NCI-H1105 treated with DMSO at 0.1 percent for 48 hours (cell line): ENCODE measurements at regions not wholly inside any gene's neighbourhood (a gene's known extent, or its start where the extent isn't known, plus 50 kb on each side); places are given as distances from the start of the nearest gene placed in this dataset.

Experiments used
- DNase-seq: peaks from one replicate; lab custom pipeline; 2025; lab: John Stamatoyannopoulos, UW

DNA sequence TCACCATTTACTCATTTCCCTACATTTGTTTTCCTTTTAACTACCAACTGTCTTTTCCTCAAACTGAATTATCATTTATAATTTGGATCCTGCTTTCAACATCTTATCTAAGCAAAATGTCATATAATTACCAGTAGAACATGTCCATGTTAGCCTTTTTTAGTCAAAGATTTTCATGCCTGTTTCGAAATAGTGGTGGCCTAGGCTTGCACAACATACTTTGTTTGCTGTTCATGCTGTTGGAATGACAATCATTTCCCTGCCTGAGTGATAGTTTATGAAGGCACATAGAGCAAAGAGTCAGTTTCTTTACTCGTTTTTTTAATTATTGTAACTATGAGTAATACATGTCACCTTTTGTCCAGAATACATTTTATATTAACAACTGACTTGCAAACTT is 144.3 kb upstream of the ANO3 start:
- no peak for DNase-seq

DNA sequence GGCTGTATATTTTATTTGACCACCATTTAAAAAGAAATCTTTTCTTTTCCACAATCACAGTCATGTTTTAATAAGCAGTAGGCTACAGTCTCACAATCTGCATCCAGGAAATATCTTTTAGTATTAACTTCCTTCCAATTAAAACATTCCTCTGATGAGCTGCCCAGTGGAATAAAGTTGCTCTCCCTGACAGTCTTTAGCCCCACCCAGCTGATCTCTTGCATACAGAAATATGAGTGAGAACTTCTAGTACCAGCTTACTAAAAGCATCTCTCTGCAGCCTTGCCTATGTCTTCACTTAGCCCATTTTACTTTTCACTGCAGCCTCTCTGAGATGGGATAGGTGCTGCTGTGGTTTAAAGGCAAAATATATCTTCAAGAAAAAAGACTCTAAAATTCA is 143.4 kb upstream of the ANO3 start:
- no peak for DNase-seq

DNA sequence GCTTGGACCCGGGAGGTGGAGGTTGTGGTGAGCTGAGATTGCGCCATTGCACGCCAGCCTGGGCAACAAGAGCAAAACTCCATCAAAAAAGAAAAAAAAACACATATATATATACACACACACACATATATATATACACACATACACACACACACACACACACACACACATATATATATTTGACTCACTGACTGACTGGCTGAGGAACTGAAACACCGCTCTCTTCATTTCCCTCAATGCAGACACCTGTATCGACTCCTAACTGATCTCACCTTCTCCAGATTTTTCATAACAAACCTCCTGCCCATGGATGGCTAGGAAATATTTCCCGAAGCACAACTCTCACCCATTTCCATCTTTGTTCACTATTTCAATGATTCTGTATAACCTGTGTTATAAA is 140.7 kb upstream of the ANO3 start:
- DNase-seq, result no peak

DNA sequence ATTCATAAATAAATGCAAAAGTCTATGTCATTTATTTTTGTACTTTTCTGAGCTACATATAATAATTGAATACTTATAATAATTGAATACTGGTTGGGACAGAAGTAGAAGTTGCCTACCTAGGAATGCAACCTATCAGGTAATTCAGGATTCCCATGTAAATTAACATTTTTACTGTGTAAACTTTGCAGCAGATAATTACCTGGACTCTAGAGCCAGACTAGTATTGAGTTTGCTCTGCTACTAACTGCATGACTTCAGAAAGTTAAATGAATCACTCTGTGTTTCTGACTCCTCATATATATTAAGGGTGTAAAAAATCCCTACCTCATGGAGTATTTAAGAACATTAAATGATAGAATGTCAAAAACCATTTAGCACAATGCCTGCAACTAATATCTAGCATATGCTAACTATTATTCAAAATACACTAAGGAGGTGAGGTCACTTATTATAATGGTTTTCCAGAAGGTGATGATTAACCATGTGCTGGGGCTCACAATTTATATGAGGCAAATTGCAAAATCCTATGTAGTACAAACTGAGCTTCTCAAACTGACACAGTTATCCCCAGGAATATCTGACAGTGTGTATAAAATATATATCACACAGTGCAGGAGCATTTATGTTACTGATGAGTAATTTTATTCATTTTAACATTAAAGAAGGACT is 138.1 kb upstream of the ANO3 start:
- no peak for DNase-seq

DNA sequence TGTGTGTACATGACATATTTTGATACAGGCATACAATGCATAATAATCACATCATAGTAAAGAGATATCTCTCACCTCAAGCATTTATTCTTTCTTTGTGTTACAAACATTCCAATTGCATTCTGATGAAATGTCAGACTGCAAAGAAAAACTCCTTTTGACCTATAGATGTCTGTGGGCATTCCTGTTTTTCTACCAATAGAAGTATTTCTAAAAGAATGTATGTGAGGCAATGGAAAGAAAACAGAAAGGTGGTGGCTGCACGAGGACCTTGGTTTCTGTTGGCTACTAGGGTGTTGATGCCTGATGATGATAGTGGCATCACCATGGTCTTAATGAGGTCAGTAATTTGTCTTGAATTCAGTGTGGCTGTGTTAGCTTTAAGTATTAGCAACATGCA is 137.0 kb upstream of the ANO3 start:
- no peak for DNase-seq

DNA sequence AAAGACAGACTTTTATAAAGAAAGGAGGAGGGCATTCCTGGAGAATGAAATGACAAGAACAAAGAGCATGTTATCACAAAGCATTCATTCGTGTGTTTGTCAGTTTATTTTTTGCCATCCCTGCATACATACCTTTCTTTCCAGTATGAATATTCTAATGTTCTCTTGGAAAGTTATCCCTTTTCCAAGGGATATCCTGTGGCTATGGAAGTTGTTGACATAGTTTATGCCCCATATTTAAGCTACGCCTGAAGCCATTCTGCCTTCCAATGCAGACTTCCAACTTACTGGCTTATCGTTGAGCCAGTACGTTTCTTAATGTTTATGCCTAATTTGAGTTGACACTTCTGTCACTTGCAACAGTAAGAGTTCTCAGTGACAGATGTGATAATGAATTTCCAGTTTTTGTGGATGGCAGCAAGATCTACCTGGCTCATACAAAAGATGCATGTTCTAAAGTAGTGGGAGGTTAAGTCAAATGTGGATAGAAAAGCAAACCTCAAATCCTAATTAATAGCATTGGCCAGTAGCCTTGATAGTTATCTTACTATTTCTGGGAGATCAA is 133.3 kb upstream of the ANO3 start:
- no peak for DNase-seq

DNA sequence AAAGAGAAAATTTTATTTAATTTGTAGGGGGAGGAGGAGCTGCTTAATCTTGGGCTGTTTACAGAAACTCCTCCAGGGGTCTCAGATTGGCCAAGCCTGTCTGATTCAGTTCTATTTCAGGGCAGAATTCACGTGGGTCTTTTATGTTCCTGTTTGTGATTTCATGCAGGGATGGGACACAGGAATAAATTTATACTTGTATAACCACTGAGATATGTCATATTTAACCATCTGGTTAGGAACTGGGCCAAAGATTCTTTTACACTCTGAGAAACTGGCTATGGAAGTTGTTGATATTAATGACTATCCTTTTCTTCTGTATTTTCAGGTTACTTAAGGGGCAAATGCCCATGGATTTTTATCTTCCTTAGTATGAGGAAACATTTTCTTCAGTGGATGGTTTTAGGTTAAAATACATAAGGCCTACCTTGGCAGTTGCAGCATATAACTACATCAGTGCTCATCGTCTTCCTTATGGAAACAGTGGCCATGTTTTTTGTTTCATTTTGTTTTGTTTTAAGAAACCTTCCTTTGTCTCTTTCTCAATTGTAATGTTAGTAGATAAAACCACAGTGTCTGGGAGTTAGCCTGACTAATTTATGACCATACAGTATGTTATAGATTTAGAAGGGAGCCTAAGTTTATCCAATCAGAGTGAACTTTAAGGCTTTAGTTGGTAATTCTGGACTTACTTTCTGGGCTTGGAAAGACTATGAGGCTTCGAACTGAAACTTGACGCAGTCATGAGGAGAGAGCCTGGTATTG is 132.4 kb upstream of the ANO3 start:
- no peak for DNase-seq

DNA sequence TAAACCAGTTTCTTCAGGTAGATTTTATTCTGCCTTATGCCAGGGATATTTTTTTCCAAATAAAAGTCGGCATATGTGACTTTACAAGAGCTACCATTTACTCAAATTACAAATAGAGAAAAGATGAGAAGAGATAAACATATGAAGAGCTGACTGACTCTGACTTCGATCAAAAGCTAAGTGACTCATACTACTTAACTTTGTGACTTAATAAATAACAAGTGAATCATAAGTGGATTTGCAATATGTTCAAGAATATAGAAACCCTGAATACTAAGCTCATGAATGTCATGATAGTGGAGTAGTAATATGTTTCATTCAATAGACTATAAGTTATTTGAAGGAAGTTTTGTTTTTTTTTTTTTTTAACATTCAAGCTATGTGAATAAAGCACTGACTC is 130.5 kb upstream of the ANO3 start:
- no peak for DNase-seq

DNA sequence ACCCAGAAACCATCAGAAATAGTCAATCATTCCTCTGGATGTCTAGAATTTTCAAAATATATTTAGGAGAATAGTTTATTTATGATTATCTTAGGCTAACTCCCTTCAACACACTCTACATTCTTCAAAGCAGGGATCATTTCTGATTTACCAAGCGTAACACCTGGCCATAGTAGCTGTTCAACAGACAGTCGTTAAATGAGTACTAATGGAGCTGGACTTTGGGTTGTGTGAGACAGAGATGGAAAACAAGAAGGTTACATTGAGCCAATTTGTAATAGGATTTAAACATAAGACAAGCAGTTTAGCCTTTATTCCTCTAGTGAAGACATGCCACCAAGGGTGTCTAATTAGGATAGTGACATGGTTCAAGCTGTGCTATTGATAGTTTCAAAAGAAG is 129.2 kb upstream of the ANO3 start:
- DNase-seq, result no peak

DNA sequence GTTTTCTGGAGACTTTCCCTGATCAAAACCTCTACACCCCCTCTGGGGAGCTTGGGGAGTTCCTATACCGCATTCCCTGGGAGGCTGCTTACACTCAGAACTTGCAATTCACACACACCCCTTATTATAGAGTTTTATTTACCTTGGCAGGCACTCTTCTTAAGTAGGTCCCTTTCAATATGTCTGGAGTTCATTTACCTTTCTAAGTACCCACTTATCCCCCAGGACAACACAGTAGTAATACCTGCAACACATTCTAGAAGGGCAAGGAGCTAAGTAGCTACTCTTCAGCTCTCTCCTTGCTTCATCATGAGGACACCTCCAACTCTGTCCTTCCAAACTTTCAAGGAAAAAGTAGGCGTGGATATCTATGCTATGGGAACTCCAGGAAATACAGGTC is 127.8 kb upstream of the ANO3 start:
- DNase-seq, result no peak

DNA sequence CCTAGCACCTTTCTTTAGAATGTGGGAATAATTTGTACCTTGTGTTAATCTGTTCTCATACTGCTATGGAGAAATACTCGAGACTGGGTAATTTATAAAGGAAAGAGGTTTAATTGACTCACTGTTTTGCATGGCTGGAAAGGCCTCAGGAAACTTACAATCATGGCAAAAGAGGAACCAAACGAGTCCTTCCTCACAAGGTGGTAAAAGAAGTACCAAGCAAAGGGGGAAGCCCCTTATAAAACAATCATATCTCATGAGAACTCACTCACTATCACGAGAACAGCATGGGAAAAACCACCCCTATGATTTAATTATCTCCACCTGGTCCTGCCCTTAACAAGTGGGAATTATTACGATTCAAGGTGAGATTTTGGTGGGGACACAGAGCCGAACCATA is 127.1 kb upstream of the ANO3 start:
- no peak for DNase-seq

DNA sequence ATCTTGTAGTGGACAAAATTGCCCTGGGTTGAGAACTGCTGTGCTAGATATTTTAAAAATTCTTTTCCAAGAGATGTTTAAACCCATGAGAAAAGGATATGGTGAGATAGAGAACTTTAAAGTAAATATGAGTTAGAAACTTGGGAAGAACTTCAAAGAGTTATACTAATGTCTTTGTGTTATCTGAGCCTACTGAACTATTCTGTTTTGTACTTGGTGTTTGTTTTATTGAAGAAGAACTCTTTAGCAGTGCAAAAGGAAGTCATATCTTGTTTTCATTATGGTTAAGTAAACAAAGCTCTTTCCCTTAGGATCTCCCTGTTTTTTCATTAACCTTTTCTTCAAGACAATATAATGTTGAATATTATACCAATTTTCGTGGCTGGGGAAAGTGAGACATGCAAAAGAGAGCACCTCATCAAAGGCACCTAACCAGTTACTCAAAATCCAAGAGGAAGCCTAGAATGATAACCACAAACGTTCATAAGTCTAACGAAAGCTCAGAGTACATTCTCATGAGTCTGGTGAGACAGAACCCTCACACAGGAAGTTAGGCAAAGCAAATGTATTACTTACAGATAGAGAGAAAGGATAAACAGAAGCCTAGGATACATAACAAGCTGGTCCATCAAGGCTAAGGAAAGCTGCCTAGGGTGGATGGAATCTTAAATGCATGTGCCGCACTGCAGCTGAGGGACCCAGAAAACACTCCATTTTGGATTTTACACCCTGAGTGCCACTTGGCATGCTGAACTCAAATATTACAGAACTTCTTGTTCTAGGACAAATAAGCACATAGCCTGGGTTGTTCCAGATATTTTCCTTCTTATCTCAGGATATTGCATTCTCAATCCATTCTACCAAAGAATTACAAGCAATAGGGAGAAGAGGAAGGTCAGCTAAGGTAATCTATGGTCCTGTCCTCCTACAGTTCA is 112.5 kb upstream of the ANO3 start:
- no peak for DNase-seq

DNA sequence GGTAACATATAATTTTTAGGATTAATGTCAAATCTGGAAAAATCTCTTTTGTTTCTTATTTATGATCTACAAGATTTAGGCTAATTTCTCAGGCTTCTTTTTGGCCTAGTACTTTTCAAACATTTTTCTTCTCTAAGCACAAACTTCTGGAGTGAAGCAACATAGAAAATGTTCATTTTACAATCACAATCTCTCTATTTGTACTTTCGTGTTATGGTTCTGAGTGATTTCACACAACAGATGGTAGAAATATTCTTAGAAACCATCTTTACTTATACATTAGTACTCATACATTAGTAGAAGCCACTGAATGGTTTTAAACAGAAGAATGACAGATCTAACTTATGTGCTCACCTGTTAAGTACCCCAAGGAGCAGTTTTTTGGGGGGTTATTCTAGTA is 106.3 kb upstream of the ANO3 start:
- DNase-seq, result no peak

DNA sequence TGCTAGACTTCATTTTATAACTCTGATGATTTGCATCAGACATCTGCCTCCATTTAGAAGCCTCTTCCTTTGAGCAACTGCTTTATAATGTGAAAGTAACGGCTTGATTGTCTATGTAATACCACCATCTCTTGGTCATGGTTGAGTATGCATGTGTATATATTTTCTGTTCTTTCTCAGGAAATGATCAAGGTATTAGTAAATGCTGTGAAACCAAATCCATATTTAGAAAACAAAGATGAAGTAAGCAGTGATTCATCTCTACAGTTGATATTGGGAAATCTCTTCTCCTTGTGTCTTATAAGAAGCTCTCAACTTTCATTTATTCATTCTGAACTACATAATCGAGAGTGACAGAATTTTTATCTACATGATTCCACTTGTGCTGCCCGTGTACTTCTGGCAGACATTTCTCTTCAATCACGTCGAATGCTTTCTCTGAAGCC is 104.6 kb upstream of the ANO3 start:
- DNase-seq, result peak; percentile 26

DNA sequence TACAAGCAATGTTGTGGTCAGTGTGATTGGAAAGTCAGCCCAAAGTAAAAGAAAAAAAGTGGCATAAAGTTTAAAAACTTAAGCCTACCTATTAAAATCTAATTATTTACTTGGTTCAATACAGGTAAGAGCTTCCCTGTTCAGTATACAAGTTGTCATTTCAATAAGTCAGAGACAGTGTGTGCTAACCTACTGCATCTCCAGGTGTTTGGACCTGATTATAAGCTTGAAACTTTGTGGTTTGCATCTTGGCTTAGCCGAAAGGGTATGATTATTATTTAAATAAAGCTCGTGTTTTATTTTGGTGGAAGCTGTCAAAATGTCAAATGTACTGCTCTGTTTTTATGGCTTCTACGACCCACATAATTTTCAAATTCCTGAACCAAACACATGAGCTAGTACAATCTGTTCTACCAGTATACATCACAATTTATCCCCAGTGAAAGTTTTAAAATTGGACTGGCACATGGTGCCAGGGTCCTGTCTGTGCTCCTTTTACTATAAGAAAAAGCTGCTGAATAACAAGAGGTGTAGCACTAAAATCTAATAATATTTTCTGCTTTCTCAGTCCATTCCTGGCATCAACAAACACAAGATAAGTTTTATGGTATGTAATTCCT is 103.9 kb upstream of the ANO3 start:
- no peak for DNase-seq

DNA sequence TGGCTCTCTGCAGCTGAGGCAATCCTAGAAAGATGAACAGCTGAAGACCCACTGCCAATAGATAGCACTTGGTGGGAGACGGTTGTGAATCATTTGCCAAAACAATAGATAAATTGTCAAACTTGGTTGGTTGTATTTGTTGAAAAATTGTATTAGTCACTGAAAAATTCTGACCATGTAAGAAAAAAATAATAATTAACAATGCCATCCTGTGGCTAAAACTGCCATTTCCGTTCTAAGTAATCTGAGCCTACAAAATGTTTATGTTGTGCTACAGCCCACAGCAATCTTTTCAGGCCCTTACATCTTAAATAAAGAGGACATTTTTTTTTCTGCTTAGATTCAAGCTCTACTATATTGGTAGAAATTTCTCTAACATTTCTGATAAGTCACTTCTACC is 103.2 kb upstream of the ANO3 start:
- DNase-seq, result no peak

DNA sequence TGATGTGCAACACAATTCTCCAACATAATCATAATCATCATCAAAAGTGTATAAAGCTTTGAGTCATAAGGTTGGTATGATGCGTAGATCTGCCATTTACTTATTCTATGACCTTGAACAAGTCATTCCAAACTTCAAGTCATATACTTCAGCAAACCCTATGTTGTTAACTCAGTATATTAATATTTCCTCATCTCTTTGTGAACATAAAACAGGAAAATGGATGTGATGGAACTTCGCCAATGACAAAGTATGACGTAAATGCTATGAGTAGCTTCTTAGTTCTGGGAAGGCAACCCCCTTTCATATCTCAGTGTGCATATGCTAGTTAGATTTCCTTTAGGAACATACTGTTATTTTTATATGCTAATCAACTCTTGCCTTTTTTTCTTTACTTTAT is 102.7 kb upstream of the ANO3 start:
- DNase-seq, result no peak

DNA sequence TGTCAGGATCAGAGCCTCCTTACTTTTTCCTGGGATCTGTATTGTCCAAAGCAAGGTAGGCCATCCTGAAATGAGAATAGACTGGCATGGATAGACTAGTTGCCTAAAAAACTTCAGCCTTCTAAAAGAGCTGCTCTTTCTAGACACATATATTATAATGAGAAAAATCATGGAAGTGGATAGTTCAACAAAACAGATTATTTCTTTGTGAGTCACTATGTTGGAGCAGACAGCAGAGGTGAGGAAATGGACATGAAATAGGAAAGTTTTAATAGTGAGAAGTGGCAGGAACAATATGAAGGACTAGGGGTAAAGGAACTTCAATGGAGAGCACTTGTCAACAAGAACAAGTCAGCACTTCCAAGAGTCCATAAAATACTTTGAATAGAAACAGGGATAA is 101.9 kb upstream of the ANO3 start:
- DNase-seq, result no peak

DNA sequence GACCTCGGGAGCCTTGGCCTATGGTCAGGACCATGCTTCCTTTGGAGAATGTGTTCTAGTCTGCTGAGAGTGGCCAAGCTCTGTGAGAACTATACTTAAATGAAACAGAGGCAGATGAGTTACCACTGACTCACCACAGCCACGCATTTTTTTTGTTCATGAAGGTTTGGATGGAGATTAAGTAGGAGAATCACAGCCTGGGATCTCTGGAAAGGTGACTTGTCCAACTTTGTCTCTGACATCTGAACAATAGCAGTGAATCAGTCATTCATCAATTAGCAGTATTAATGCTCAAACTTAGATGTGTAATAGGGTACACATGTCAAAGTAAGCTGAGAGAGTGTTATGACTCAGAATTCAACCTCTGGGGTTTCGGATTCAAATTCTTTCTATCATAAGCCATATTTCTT is 100.7 kb upstream of the ANO3 start:
- no peak for DNase-seq

DNA sequence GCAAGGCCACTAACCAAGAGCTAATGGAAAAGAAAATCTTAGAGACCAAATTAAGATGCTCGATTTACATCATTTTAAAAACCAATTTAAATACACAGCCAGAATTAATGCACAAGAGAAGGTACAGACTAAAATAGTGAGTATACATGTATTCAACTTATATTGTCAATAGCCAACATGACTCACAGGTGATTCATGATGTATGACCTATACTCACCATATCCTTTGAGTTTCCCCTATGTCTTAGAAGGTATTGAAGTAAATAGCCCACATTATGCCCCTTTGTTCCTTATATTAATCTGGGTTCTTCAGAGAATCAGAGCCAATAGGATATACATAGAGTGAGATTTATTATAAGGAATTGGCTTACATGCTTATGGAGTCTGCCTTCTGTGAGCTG is 97.5 kb upstream of the ANO3 start:
- DNase-seq, result no peak

DNA sequence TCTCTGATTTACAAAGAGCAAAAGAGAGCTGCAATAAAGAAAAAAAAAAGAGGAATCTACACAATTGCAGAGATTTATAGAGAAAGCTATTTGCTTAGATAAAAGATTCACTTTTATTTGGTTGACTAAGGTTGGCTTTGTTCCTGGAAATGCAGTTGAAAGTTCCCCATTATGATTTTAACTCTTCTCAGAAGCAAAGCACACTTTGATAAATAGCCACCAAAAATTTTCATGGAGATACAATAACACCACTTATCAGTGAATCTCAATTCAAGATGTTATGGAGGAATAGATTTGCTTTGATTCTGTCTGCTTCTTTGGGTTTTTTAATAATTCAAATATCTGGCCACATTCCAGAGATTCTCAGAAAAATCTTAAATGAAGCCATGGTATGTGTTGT is 88.5 kb upstream of the ANO3 start:
- no peak for DNase-seq

DNA sequence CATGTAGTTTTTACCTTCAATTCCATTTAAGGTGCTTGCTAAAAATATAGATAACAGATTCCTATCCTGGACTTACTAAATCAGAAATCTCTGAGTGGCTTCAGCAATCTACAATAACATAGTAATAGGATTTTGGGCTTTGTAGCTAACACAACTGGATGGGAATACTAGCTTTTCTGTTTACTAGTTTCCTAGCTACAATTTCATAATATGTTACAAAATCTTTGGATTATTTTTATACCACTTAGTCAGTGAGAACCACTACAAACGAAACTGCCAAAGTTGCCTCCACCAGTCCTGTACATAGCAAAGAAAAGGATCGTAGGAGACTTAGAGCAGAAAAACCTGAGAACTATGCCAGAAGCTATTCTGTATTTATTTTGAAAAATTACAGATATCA is 87.7 kb upstream of the ANO3 start:
- no peak for DNase-seq
